ENCODE measurements at regions not wholly inside any gene's neighbourhood (a gene's known extent, or its start where the extent isn't known, plus 50 kb on each side); places are given as distances from the start of the nearest gene placed in this dataset.

DNA sequence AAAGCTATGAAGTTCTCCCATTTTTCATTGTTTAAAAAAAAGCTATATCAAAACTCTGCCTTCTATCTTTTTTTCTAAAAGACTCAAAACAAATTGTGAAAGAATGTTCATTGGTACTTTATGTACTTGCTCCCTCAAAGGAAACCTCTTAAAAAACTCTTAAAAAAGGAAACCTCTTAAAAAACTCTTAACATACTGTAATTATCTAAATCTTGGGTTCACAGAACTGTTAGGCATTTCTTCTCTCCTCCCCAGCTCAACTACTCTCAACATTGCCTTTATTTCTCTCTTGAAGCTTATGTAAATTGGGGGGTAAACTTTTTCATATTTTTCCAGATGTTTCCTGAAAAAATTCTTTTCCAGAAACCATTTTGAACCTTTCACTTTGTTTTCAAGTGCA is 330.5 kb upstream of the SLC39A10 start:
- TF ChIP-seq, protein P1, sequence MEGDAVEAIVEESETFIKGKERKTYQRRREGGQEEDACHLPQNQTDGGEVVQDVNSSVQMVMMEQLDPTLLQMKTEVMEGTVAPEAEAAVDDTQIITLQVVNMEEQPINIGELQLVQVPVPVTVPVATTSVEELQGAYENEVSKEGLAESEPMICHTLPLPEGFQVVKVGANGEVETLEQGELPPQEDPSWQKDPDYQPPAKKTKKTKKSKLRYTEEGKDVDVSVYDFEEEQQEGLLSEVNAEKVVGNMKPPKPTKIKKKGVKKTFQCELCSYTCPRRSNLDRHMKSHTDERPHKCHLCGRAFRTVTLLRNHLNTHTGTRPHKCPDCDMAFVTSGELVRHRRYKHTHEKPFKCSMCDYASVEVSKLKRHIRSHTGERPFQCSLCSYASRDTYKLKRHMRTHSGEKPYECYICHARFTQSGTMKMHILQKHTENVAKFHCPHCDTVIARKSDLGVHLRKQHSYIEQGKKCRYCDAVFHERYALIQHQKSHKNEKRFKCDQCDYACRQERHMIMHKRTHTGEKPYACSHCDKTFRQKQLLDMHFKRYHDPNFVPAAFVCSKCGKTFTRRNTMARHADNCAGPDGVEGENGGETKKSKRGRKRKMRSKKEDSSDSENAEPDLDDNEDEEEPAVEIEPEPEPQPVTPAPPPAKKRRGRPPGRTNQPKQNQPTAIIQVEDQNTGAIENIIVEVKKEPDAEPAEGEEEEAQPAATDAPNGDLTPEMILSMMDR (IDR thresholded peaks at IDR 0.05; ENCODE audit: unreplicated experiment): no peak
- no peaks in the 10 kb centered on the region for H3K9me3 Mint-ChIP-seq (ENCODE audit: unreplicated experiment)
- H3K27ac Mint-ChIP-seq (ENCODE audit: low read depth, unreplicated experiment): peak overlapping the region; percentile 33
- ChIA-PET CTCF (interaction anchor here (0.8 kb wide), 1 partner anchor 742 kb away, joined by 3 read pairs; the partner anchor contains the start of gene DNAH7), POLR2A (interaction anchor here (0.9 kb wide), 1 partner anchor 330 kb away, joined by 5 read pairs; the partner anchor contains the start of gene SLC39A10)
- no TSS peak for BruUV-seq (replicated peaks)
- H3K4me3 Mint-ChIP-seq (ENCODE audit: unreplicated experiment): no peak overlapping the region
- no peaks in the 10 kb centered on the region for H3K27me3 Mint-ChIP-seq (ENCODE audit: insufficient read depth, unreplicated experiment)
- peaks cover 15% of the 10 kb centered on the region for H3K4me1 Mint-ChIP-seq (ENCODE audit: insufficient read depth, unreplicated experiment)
- no peak for DNase-seq (ENCODE audit: unreplicated experiment)
- intact Hi-C loops (cut with micrococcal nuclease): no loop called here
- H3K36me3 Mint-ChIP-seq (ENCODE audit: insufficient read depth, unreplicated experiment): no peaks in the 10 kb centered on the region

DNA sequence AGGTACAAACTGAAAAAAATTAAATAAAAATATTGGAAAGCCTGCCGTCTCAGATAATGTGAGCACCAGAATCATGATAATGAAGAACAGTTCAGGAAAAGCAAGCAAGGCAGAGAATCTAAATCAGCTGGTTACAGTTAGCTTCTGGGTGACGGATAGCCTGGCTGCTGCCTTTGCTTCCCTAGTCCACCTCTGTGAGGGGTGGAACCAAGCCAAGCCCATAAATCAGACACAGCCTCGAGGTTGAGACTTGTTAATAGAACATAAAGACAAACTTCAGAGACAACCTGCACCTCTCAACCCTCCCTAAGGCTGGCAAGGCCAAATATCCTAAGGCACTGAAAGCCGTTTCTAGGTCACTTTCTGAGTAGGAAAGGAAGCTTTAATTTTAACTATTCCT is 334.7 kb upstream of the SLC39A10 start:
- H3K9me3 Mint-ChIP-seq (ENCODE audit: unreplicated experiment): no peaks in the 10 kb centered on the region
- TF ChIP-seq, protein P1 (IDR thresholded peaks at IDR 0.05; ENCODE audit: unreplicated experiment): no peak
- no TSS peak for BruUV-seq (replicated peaks)
- intact Hi-C loops (cut with micrococcal nuclease): loop anchor here (5.0 kb wide), 1 partner anchor 90 kb away; no protein-coding TSS in a partner anchor
- H3K4me1 Mint-ChIP-seq (ENCODE audit: insufficient read depth, unreplicated experiment): peaks cover 31% of the 10 kb centered on the region
- no peaks in the 10 kb centered on the region for H3K36me3 Mint-ChIP-seq (ENCODE audit: insufficient read depth, unreplicated experiment)
- H3K27me3 Mint-ChIP-seq (ENCODE audit: insufficient read depth, unreplicated experiment): no peaks in the 10 kb centered on the region
- ChIA-PET CTCF (interaction anchor here (0.8 to 2.1 kb wide), 4 partner anchors 176 to 616 kb away, joined by 3 to 17 read pairs (median 3); no protein-coding TSS in a partner anchor), POLR2A (interaction anchor here (0.9 to 8.2 kb wide), 10 partner anchors 20 to 343 kb away, joined by 3 to 107 read pairs (median 3); partner anchors contain the start of gene SLC39A10)
- no peak overlapping the region for H3K27ac Mint-ChIP-seq (ENCODE audit: low read depth, unreplicated experiment)
- DNase-seq (ENCODE audit: unreplicated experiment): peak; percentile 71
- H3K4me3 Mint-ChIP-seq (ENCODE audit: unreplicated experiment): no peak overlapping the region

DNA sequence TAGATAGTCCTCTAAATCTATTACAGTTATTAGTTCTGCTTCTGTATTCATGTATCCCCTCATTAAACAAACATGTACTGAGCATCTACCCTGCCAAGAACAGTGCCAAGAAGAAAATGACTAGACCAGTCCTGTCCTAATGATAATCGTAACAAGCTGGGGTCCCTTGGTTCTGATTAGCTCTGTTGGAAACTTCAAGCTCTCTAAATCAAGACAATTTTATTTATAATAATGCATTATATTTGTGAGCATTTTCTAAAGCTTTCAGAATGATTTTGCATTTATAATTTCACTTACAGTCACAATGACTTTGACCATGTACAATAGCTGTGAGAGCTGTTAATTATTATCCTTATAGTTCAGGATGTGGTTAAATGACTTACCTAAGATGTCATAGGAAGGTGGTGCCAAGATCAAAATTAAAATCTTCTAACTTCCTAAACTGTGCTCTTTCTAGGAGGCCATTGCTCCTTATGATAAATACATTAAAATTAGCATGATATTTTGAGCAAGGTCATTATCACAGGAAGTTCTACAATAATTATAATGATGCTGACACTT is 336.5 kb upstream of the SLC39A10 start:
- Mint-ChIP-seq H3K4me3 (ENCODE audit: unreplicated experiment) (peak overlapping the region; percentile 16), H3K27me3 (ENCODE audit: insufficient read depth, unreplicated experiment) (no peaks in the 10 kb centered on the region), H3K4me1 (ENCODE audit: insufficient read depth, unreplicated experiment) (peaks cover 31% of the 10 kb centered on the region), H3K9me3 (ENCODE audit: unreplicated experiment) (no peaks in the 10 kb centered on the region), H3K36me3 (ENCODE audit: insufficient read depth, unreplicated experiment) (no peaks in the 10 kb centered on the region), H3K27ac (ENCODE audit: low read depth, unreplicated experiment) (peak overlapping the region; percentile 82)
- DNase-seq (ENCODE audit: unreplicated experiment): no peak
- intact Hi-C loops (cut with micrococcal nuclease): loop anchor here (5.0 kb wide), 1 partner anchor 92 kb away; no protein-coding TSS in a partner anchor
- ChIA-PET CTCF (interaction anchor here (0.6 to 3.4 kb wide), 7 partner anchors 340 to 1626 kb away, joined by 3 to 23 read pairs (median 4); partner anchors contain the start of gene DNAH7), POLR2A (interaction anchor here (0.8 to 8.2 kb wide), 5 partner anchors 43 to 346 kb away, joined by 3 to 107 read pairs (median 4); partner anchors contain the start of gene SLC39A10)
- TF ChIP-seq, protein P1 (IDR thresholded peaks at IDR 0.05; ENCODE audit: unreplicated experiment): no peak
- no TSS peak for BruUV-seq (replicated peaks)

DNA sequence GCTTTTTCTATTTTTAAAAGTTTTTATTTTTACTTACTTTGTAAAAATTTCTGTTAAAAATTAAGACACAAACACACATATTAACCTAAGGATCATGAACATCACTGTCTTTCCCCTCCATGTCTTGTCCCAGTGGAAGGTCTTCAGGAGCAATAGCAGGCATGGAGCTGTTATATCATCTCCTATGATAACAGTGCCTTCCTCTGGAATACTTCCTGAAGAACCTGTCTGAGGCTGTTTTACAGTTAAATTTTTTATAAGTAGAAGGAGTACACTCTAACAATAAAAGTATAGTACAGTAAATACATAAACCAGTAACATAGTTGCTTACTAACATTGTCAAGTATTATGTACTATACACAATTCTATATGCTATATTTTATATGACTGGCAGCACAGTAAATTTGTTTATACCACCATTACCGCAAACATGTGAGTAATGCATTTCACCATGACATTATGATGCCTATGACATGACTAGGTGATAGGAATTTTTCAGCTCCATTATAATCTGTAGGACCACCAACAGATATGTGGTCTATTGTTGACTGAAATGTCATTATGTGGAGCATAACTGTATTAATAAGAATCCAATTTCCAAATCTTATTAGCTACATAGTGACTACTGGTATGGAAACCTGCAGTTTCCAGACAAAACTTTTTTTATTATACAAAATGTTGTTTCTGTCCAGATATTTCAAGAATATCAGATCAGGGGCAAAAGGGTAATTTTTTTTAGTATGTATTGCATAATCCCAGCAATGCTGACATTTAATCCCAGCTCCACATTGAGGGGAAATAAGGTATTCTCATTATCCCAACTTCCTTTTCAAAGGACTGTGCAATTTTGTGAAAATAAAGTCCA is 337.2 kb upstream of the SLC39A10 start:
- no TSS peak for BruUV-seq (replicated peaks)
- H3K27me3 Mint-ChIP-seq (ENCODE audit: insufficient read depth, unreplicated experiment): no peaks in the 10 kb centered on the region

More for the DNA sequence above, 337.2 kb upstream of the SLC39A10 start:
- DNase-seq (ENCODE audit: unreplicated experiment): no peak
- Mint-ChIP-seq H3K9me3 (ENCODE audit: unreplicated experiment) (no peaks in the 10 kb centered on the region), H3K27ac (ENCODE audit: low read depth, unreplicated experiment) (peak overlapping the region; percentile 82), H3K36me3 (ENCODE audit: insufficient read depth, unreplicated experiment) (no peaks in the 10 kb centered on the region), H3K4me1 (ENCODE audit: insufficient read depth, unreplicated experiment) (peaks cover 31% of the 10 kb centered on the region), H3K4me3 (ENCODE audit: unreplicated experiment) (peak overlapping the region; percentile 16)
- ChIA-PET CTCF (interaction anchor here (0.5 to 3.4 kb wide), 21 partner anchors 10 to 1625 kb away, joined by 3 to 23 read pairs (median 4); partner anchors contain the start of gene DNAH7), POLR2A (interaction anchor here (0.7 to 8.2 kb wide), 8 partner anchors 11 to 346 kb away, joined by 3 to 107 read pairs (median 4); partner anchors contain the start of gene SLC39A10)
- intact Hi-C loops (cut with micrococcal nuclease): loop anchor here (1.0 to 5.0 kb wide), 10 partner anchors 93 to 1622 kb away; partner anchors contain the start of gene DNAH7
- TF ChIP-seq, protein P1 (IDR thresholded peaks at IDR 0.05; ENCODE audit: unreplicated experiment): no peak
